Right atrium auricular region (tissue), 2 donors: ENCODE measurements at regions not wholly inside any gene's neighbourhood (a gene's known extent, or its start where the extent isn't known, plus 50 kb on each side); places are given as distances from the start of the nearest gene placed in this dataset.

Experiments
- DNase-seq: peaks from one replicate; pipeline ENCODE4 v3.0.0-alpha.2; 2019; ENCODE audit warnings: low spot score
- H3K27ac ChIP-seq, 2 donors: fragments of 200-600 bp; sonication (generic); 1 replicate in 1 of 2; 2 replicates in 1 of 2; pipeline ENCODE4 v1.5.1; 2016 to 2019
- H3K27me3 ChIP-seq, 2 donors: fragments of 200-600 bp; sonication (generic); one replicate each; pipeline versions ENCODE4 v1.5.1 to v1.6.0; 2017 to 2019
- H3K36me3 ChIP-seq: fragments of 200-600 bp; sonication (generic); one replicate; pipeline ENCODE4 v1.5.1; 2016
- H3K4me1 ChIP-seq, 2 donors: fragments of 200-600 bp; sonication (generic); one replicate each; pipeline versions ENCODE4 v1.5.1 to v1.6.0; 2017 to 2019
- H3K4me3 ChIP-seq, 2 donors: fragments of 200-600 bp; sonication (generic); 1 replicate in 1 of 2; 2 replicates in 1 of 2; pipeline ENCODE4 v1.5.1; 2017 to 2019; ENCODE audit warnings: mild to moderate bottlenecking in 1 of 2, moderate library complexity in 1 of 2
- H3K9me3 ChIP-seq, 2 donors: fragments of 200-600 bp; sonication (generic); one replicate each; pipeline ENCODE4 v1.5.1; 2019
- TF ChIP-seq, protein P1 (sequence below), 2 donors: fragments of 200-600 bp; sonication (generic); IDR thresholded peaks; one replicate each; pipeline ENCODE4 v1.5.1; 2019; ENCODE audit warnings: antibody characterized with exemption in 2 of 2

DNA sequence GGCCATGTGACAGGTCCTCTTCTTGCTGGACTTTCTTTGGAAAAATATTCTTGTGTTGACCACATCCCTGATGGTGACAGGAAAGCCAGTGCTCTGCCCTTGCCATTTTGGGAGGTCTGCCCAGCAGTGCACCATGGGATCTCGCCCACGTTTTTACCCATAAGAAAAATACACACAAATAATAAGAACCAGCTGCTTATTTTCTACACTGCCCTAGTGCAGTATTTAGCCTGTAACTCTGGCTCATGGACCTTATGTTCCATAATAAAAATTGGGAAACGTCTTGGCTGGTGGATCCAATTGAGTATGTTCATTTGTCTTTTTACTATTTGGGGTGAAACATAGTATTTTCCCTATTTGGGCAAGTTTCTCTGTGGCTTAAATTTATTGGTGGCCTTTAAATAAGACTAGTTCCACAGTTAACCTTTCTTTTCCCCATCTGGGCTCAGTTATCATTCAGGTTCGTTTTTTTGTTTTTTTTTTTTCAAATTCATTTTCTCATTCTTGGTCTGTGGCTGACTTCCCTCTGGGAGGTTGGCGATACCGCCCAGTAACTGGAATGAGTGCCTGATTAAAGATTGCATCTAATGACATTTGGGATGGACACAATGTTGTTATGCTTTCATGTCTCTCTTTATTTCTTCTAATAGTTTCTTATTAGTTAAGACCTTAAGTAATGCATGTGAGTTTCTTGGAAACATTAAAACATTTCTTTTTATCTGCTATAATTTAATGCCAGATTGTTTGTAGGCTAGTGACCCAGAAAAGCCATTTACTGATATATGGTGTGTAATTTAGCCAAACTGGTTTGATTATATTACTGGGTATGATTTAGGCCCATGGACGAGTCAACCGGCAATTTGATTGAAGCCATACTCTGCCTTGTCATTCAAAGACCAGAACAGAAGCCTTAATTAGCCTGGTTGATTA, 163.7 kb downstream of the FGF10 start:
- TF ChIP-seq, protein P1, sequence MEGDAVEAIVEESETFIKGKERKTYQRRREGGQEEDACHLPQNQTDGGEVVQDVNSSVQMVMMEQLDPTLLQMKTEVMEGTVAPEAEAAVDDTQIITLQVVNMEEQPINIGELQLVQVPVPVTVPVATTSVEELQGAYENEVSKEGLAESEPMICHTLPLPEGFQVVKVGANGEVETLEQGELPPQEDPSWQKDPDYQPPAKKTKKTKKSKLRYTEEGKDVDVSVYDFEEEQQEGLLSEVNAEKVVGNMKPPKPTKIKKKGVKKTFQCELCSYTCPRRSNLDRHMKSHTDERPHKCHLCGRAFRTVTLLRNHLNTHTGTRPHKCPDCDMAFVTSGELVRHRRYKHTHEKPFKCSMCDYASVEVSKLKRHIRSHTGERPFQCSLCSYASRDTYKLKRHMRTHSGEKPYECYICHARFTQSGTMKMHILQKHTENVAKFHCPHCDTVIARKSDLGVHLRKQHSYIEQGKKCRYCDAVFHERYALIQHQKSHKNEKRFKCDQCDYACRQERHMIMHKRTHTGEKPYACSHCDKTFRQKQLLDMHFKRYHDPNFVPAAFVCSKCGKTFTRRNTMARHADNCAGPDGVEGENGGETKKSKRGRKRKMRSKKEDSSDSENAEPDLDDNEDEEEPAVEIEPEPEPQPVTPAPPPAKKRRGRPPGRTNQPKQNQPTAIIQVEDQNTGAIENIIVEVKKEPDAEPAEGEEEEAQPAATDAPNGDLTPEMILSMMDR (IDR thresholded peaks at IDR 0.05): no peak
- Histone ChIP-seq H3K27ac (no peak overlapping the region), H3K27me3 (no peaks in the 10 kb centered on the region), H3K4me1 (no peaks in the 10 kb centered on the region), H3K9me3 (no peaks in the 10 kb centered on the region), H3K4me3 (no peak overlapping the region), H3K36me3 (no peaks in the 10 kb centered on the region)
- DNase-seq: no peak

DNA sequence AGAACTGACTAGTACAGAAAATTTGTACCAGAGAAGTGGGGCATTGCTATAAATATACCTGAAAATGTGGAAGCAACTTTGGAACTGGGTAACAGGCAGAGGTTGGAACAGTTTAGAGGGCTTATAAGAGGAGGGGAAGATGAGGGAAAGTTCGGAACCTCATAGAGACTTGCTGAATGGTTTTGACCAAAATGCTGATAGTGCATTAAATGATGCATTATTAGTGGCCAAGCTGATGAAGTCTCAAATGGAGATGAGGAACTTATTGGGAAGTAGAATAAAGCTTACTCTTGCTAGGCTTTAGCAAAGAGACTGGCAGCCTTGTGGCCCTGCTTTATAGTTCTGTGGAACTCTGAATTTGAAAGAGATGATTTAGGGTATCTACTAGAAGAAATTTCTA, 189.8 kb downstream of the FGF10 start:
- TF ChIP-seq, protein P1 (IDR thresholded peaks at IDR 0.05): no peak
- no peak for DNase-seq
- Histone ChIP-seq H3K27ac (no peak overlapping the region), H3K36me3 (no peaks in the 10 kb centered on the region), H3K9me3 (peaks cover 0 to 9% of the 10 kb centered on the region in 2 donors), H3K27me3 (no peaks in the 10 kb centered on the region), H3K4me3 (no peak overlapping the region), H3K4me1 (no peaks in the 10 kb centered on the region)

DNA sequence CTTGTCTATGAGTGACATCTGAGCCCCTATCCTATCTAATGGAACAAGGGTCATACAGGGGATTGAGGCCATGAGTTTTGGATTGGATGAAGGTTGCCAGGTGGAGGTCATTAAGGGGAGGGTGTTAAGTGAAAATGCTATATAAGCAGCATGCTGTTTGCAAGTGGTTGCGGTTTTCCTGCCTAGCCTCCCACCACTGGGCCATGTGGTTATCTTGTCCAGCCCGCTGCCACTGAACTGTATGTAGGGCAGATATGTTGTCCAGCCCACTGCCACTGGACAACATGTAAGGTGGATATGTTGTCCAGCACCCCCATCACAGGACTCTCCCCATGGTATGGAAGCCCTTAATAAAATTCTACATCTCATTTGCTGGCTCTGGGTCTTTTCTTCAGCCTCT, 200.0 kb downstream of the FGF10 start:
- no peak overlapping the region for H3K27ac ChIP-seq
- H3K27me3 ChIP-seq: no peaks in the 10 kb centered on the region
- DNase-seq: no peak
- peaks cover 0 to 16% of the 10 kb centered on the region in 2 donors for H3K9me3 ChIP-seq
- no peaks in the 10 kb centered on the region for H3K36me3 ChIP-seq
- TF ChIP-seq, protein P1 (IDR thresholded peaks at IDR 0.05): no peak
- H3K4me3 ChIP-seq: no peak overlapping the region
- H3K4me1 ChIP-seq: no peaks in the 10 kb centered on the region

DNA sequence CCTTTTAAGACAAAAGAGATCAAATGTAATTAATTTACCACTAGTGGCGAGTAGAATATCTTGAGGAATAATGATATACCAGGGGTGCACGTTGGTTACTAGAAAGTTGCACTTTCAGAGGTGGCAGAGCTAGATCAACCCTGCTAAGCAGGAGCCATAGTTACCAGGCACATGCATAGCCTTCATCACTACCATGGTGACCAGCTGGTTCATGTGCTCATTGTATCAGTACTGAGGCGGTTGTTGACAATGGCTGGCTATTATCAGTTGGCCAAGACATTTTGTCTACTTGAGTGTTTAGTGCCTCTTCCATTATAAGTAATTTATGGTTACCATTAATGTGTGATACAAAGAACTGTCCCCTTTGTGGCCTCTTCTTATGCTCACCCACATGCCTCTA, 201.2 kb downstream of the FGF10 start:
- no peaks in the 10 kb centered on the region for H3K27me3 ChIP-seq
- no peaks in the 10 kb centered on the region for H3K4me1 ChIP-seq
- DNase-seq: no peak
- TF ChIP-seq, protein P1 (IDR thresholded peaks at IDR 0.05): no peak
- peaks cover 0 to 3% of the 10 kb centered on the region in 2 donors for H3K9me3 ChIP-seq
- no peaks in the 10 kb centered on the region for H3K36me3 ChIP-seq
- no peak overlapping the region for H3K27ac ChIP-seq
- no peak overlapping the region for H3K4me3 ChIP-seq

DNA sequence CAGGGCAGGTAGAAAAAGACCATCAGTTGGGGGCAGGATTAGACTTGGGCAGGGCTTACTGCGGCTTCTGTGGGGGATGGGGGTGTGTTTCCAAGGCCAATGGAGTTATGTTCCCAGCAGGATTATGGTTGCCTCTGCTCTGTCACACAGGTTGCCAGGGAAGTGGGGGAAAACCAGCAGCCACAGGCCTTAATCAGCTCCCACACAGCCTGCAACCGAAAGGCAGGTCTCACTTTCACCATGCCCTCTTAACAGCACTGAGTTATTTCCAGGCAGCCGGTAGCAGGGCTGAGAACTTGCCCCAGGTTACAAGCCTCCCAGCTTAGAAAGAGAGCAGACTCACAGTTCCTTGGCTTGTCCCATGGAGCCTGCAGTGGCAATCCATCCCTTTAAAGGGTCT, 205.5 kb downstream of the FGF10 start:
- H3K27ac ChIP-seq: no peak overlapping the region
- no peak for DNase-seq
- no peaks in the 10 kb centered on the region for H3K27me3 ChIP-seq
- no peaks in the 10 kb centered on the region for H3K4me1 ChIP-seq
- H3K36me3 ChIP-seq: no peaks in the 10 kb centered on the region
- H3K4me3 ChIP-seq: no peak overlapping the region
- no peaks in the 10 kb centered on the region for H3K9me3 ChIP-seq
- TF ChIP-seq, protein P1 (IDR thresholded peaks at IDR 0.05): no peak
